Stromal cell of bone marrow (primary cell): ENCODE measurements at regions not wholly inside any gene's neighbourhood (a gene's known extent, or its start where the extent isn't known, plus 50 kb on each side); places are given as distances from the start of the nearest gene placed in this dataset.
"Not testable (repeated sequence)": the region's sequence is repeated elsewhere in the genome, so short reads cannot be mapped to it uniquely, and the experiment has no call there.

Experiments used
- DNase-seq: peaks from one replicate; pipeline ENCODE4 v3.0.0-alpha.2; 2012; ENCODE audit warnings: low read depth

- no peak for DNase-seq
Measured at GRCh38 chr3:170705131-170705530, 119.3 kb upstream of the SLC7A14 start.

- peak; percentile 84 for DNase-seq
Measured at GRCh38 chr3:170703121-170703588, 117.3 kb upstream of the SLC7A14 start.

- no peak for DNase-seq
Measured at GRCh38 chr3:170701696-170702678, 116.1 kb upstream of the SLC7A14 start.

GRCh38 chr3:170700054-170700404 lies 114.2 kb upstream of the SLC7A14 start:
- no peak for DNase-seq

- no peak for DNase-seq
Measured at GRCh38 chr3:170699158-170700053, 113.5 kb upstream of the SLC7A14 start.

GRCh38 chr3:170697908-170698307 lies 112.0 kb upstream of the SLC7A14 start:
- no peak for DNase-seq

- no peak for DNase-seq
Measured at GRCh38 chr3:170697131-170697530, 111.3 kb upstream of the SLC7A14 start.

GRCh38 chr3:170695486-170696064 lies 109.7 kb upstream of the SLC7A14 start:
- no peak for DNase-seq

- no peak for DNase-seq
Measured at GRCh38 chr3:170692720-170693119, 106.8 kb upstream of the SLC7A14 start.

GRCh38 chr3:170690661-170690981 lies 104.7 kb upstream of the SLC7A14 start:
- DNase-seq, result no peak

- DNase-seq, result no peak
Measured at GRCh38 chr3:170689893-170690660, 104.2 kb upstream of the SLC7A14 start.

- peak; percentile 54 for DNase-seq
Measured at GRCh38 chr3:170689296-170689829, 103.5 kb upstream of the SLC7A14 start.

- not testable (repeated sequence) for DNase-seq
Measured at GRCh38 chr3:170688222-170688621, 102.3 kb upstream of the SLC7A14 start.

- no peak for DNase-seq
Measured at GRCh38 chr3:170680593-170680992, 94.7 kb upstream of the SLC7A14 start.

- no peak for DNase-seq
Measured at GRCh38 chr3:170679190-170679589, 93.3 kb upstream of the SLC7A14 start.

GRCh38 chr3:170670504-170670903 lies 84.6 kb upstream of the SLC7A14 start:
- no peak for DNase-seq

- DNase-seq, result not testable (repeated sequence)
Measured at GRCh38 chr3:170662986-170663385, 77.1 kb upstream of the SLC7A14 start.

- no peak for DNase-seq
Measured at GRCh38 chr3:170660139-170660538, 74.3 kb upstream of the SLC7A14 start.

GRCh38 chr3:170657312-170657711 lies 71.4 kb upstream of the SLC7A14 start:
- DNase-seq, result no peak

- DNase-seq, result no peak
Measured at GRCh38 chr3:170656284-170656683, 70.4 kb upstream of the SLC7A14 start.

- DNase-seq, result no peak
Measured at GRCh38 chr3:170653801-170654200, 67.9 kb upstream of the SLC7A14 start.
